ENCODE measurements at regions not wholly inside any gene's neighbourhood (a gene's known extent, or its start where the extent isn't known, plus 50 kb on each side); places are given as distances from the start of the nearest gene placed in this dataset.

- no peak for DNase-seq (ENCODE audit: low read depth in 2 of 3, low spot score in 2 of 3)
Measured at GRCh38 chr11:43545610-43546009, 134.9 kb upstream of the HSD17B12 start.

GRCh38 chr11:43546561-43547429 lies 133.7 kb upstream of the HSD17B12 start:
- no peak for DNase-seq (ENCODE audit: low read depth in 2 of 3, low spot score in 2 of 3)

GRCh38 chr11:43547430-43547831 lies 133.1 kb upstream of the HSD17B12 start:
- DNase-seq (ENCODE audit: low read depth in 2 of 3, low spot score in 2 of 3), result no peak

- no peak for DNase-seq (ENCODE audit: low read depth in 2 of 3, low spot score in 2 of 3)
Measured at GRCh38 chr11:43547889-43548381, 132.6 kb upstream of the HSD17B12 start.

- no peak for DNase-seq (ENCODE audit: low read depth in 2 of 3, low spot score in 2 of 3)
Measured at GRCh38 chr11:43548916-43549315, 131.6 kb upstream of the HSD17B12 start.

GRCh38 chr11:43549624-43550023 lies 130.9 kb upstream of the HSD17B12 start:
- DNase-seq (ENCODE audit: low read depth in 2 of 3, low spot score in 2 of 3), result no peak

GRCh38 chr11:43550714-43551113 lies 129.8 kb upstream of the HSD17B12 start:
- no peak for DNase-seq (ENCODE audit: low read depth in 2 of 3, low spot score in 2 of 3)

GRCh38 chr11:43554148-43554473 lies 126.4 kb upstream of the HSD17B12 start:
- no peak for DNase-seq (ENCODE audit: low read depth in 2 of 3, low spot score in 2 of 3)

GRCh38 chr11:43555186-43555585 lies 125.4 kb upstream of the HSD17B12 start:
- no peak for DNase-seq (ENCODE audit: low read depth in 2 of 3, low spot score in 2 of 3)

- no peak for DNase-seq (ENCODE audit: low read depth in 2 of 3, low spot score in 2 of 3)
Measured at GRCh38 chr11:43555816-43556611, 124.5 kb upstream of the HSD17B12 start.

- no peak for DNase-seq (ENCODE audit: low read depth in 2 of 3, low spot score in 2 of 3)
Measured at GRCh38 chr11:43556612-43557375, 123.7 kb upstream of the HSD17B12 start.

GRCh38 chr11:43557553-43558110 lies 122.9 kb upstream of the HSD17B12 start:
- no peak for DNase-seq (ENCODE audit: low read depth in 2 of 3, low spot score in 2 of 3)

GRCh38 chr11:43558146-43558545 lies 122.4 kb upstream of the HSD17B12 start:
- no peak for DNase-seq (ENCODE audit: low read depth in 2 of 3, low spot score in 2 of 3)

GRCh38 chr11:43558556-43559127 lies 121.9 kb upstream of the HSD17B12 start:
- DNase-seq (ENCODE audit: low read depth in 2 of 3, low spot score in 2 of 3), result no peak

GRCh38 chr11:43561832-43562231 lies 118.7 kb upstream of the HSD17B12 start:
- no peak for DNase-seq (ENCODE audit: low read depth in 2 of 3, low spot score in 2 of 3)

- no peak for DNase-seq (ENCODE audit: low read depth in 2 of 3, low spot score in 2 of 3)
Measured at GRCh38 chr11:43567396-43567975, 113.1 kb upstream of the HSD17B12 start.

GRCh38 chr11:43573233-43573632 lies 107.3 kb upstream of the HSD17B12 start:
- DNase-seq (ENCODE audit: low read depth in 2 of 3, low spot score in 2 of 3), result no peak

- no peak for DNase-seq (ENCODE audit: low read depth in 2 of 3, low spot score in 2 of 3)
Measured at GRCh38 chr11:43573873-43574272, 106.7 kb upstream of the HSD17B12 start.

GRCh38 chr11:43574411-43574810 lies 106.1 kb upstream of the HSD17B12 start:
- no peak for DNase-seq (ENCODE audit: low read depth in 2 of 3, low spot score in 2 of 3)

Measured in activated CD8-positive, alpha-beta memory T cell treated with anti-CD3 and anti-CD28 coated beads for 48 hours (primary cell).